Peyer's patch (tissue), 4 donors: ENCODE measurements at regions not wholly inside any gene's neighbourhood (a gene's known extent, or its start where the extent isn't known, plus 50 kb on each side); places are given as distances from the start of the nearest gene placed in this dataset.

Experiments
- POLR2A ChIP-seq, 2 donors: fragments of 450-650 bp; IDR thresholded peaks; one replicate each; pipeline ENCODE4 v1.5.1; 2017; ENCODE audit warnings: antibody characterized with exemption in 2 of 2, mild to moderate bottlenecking in 2 of 2, moderate library complexity in 2 of 2
- TF ChIP-seq, protein P1 (sequence below), 6 experiments: fragments of 450-650 bp in 4 of 6; fragments of 200-600 bp in 2 of 6; sonication (generic) in 1 of 6; IDR thresholded peaks; one replicate each; pipeline ENCODE4 v1.5.1; 2017 to 2019; ENCODE audit warnings: antibody characterized with exemption in 6 of 6, mild to moderate bottlenecking in 3 of 6, moderate library complexity in 1 of 6

DNA sequence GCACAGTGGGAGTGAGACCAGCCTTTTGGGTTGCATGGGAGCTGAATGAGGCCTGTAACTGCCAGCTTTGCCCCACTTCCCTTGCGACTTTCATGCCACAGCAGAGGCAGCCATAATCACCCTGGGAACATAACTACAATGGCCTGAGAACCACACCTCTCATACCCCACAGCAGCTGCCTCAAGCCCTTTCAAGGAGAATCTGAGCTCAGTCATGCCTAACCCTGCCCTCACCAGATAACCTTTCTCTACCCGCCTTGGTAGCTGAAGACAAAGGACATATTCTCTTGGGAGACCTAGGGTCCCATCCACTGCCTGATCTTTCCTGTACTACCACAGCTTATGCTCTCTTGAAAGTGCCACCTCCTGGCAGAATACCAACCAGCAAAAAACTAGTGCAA lies 599.9 kb upstream of the IGFBP7 start:
- TF ChIP-seq, protein P1, sequence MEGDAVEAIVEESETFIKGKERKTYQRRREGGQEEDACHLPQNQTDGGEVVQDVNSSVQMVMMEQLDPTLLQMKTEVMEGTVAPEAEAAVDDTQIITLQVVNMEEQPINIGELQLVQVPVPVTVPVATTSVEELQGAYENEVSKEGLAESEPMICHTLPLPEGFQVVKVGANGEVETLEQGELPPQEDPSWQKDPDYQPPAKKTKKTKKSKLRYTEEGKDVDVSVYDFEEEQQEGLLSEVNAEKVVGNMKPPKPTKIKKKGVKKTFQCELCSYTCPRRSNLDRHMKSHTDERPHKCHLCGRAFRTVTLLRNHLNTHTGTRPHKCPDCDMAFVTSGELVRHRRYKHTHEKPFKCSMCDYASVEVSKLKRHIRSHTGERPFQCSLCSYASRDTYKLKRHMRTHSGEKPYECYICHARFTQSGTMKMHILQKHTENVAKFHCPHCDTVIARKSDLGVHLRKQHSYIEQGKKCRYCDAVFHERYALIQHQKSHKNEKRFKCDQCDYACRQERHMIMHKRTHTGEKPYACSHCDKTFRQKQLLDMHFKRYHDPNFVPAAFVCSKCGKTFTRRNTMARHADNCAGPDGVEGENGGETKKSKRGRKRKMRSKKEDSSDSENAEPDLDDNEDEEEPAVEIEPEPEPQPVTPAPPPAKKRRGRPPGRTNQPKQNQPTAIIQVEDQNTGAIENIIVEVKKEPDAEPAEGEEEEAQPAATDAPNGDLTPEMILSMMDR (IDR thresholded peaks at IDR 0.05): no peak
- TF ChIP-seq POLR2A (IDR thresholded peaks at IDR 0.05): no peak
